Stomach smooth muscle (tissue), 2 donors: ENCODE measurements at regions not wholly inside any gene's neighbourhood (a gene's known extent, or its start where the extent isn't known, plus 50 kb on each side); places are given as distances from the start of the nearest gene placed in this dataset.
A peak's percentile ranks its signal among the peaks of the same experiment; 100 is the strongest.

Experiments used
- H3K27ac ChIP-seq: one replicate; pipeline ENCODE4 v1.7.0; 2013; ENCODE audit warnings: mild to moderate bottlenecking, low read length, inconsistent platforms
- H3K27me3 ChIP-seq, 2 donors: one replicate each; pipeline ENCODE4 v1.7.0; 2013; ENCODE audit warnings: low read length in 2 of 2; ENCODE audit not compliant: insufficient read depth in 2 of 2, control insufficient read depth in 1 of 2
- H3K36me3 ChIP-seq, 2 donors: one replicate each; pipeline ENCODE4 v1.7.0; 2013; ENCODE audit warnings: low read length in 2 of 2; ENCODE audit not compliant: control insufficient read depth in 2 of 2, insufficient read depth in 2 of 2
- H3K4me1 ChIP-seq: one replicate; pipeline ENCODE4 v1.7.0; 2013; ENCODE audit warnings: low read length; ENCODE audit not compliant: control insufficient read depth, insufficient read depth
- H3K4me3 ChIP-seq, 2 donors: one replicate each; pipeline ENCODE4 v1.7.0; 2013; ENCODE audit warnings: low read length in 2 of 2
- H3K9ac ChIP-seq, 2 donors: one replicate each; pipeline ENCODE4 v1.7.0; 2013; ENCODE audit warnings: low read length in 2 of 2, mild to moderate bottlenecking in 1 of 2
- H3K9me3 ChIP-seq, 2 donors: one replicate each; pipeline ENCODE4 v1.7.0; 2013; ENCODE audit warnings: low read length in 2 of 2; ENCODE audit not compliant: control insufficient read depth in 2 of 2
- donor health status: healthy.
- donor health status: Pancreatic carcinoma.

- Histone ChIP-seq H3K4me1 (no peaks in the 10 kb centered on the region), H3K27me3 (no peaks in the 10 kb centered on the region), H3K4me3 (no peak overlapping the region), H3K36me3 (no peaks in the 10 kb centered on the region), H3K9me3 (peaks cover 0 to 5% of the 10 kb centered on the region in 2 donors), H3K27ac (no peak overlapping the region), H3K9ac (no peak overlapping the region)
Observed at GRCh38 chr16:86378831-86379504, 131.4 kb upstream of the FOXF1 start.

DNA sequence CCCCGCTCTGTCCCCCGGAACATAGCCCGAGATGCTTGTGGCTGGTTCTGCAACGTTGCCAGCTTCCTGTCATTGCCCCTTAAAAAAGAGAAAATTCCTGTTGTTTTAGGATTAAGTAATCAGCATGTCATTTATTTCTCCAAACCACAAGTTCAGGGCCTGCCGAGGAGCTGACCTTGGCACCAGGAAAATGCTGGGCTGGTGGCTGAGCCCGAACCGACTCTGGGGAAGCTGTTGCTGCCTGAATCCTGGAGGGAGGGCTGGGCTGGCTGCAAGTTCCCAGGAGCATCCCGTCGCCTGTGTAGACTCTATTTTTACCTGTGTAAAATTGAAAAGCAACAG is 130.9 kb upstream of the FOXF1 start:
- peaks cover 0 to 2% of the 10 kb centered on the region in 2 donors for H3K9me3 ChIP-seq
- H3K27me3 ChIP-seq, result no peaks in the 10 kb centered on the region
- H3K9ac ChIP-seq, result no peak overlapping the region
- no peak overlapping the region for H3K27ac ChIP-seq
- no peak overlapping the region for H3K4me3 ChIP-seq
- no peaks in the 10 kb centered on the region for H3K36me3 ChIP-seq
- peaks cover 2% of the 10 kb centered on the region for H3K4me1 ChIP-seq

- Histone ChIP-seq H3K27me3 (no peaks in the 10 kb centered on the region), H3K4me1 (peaks cover 2% of the 10 kb centered on the region), H3K27ac (no peak overlapping the region), H3K4me3 (no peak overlapping the region), H3K9me3 (no peaks in the 10 kb centered on the region), H3K36me3 (no peaks in the 10 kb centered on the region), H3K9ac (no peak overlapping the region)
Observed at GRCh38 chr16:86380030-86380429, 130.3 kb upstream of the FOXF1 start.

DNA sequence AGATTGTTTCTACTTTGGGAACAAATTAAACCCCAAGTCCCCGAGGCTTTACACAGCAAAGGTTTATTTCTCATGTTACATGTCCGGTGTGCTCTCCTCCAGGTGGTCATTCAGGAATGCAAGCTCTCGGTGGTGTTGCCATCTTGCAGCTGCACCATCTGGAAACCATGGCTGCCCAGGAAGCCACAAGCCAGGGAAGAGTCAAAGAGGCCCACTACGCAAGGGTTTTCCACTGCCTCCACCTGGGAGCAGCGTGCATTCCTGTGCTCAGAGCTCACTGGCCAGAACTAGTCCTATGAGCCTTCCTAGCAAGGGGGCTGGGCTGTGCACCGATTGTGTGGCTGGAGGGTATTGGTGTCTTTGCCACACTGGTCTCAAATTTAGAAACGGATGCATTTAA is 128.8 kb upstream of the FOXF1 start:
- peaks cover 2% of the 10 kb centered on the region for H3K4me1 ChIP-seq
- H3K9me3 ChIP-seq, result no peaks in the 10 kb centered on the region
- no peak overlapping the region for H3K27ac ChIP-seq
- no peaks in the 10 kb centered on the region for H3K27me3 ChIP-seq
- no peak overlapping the region for H3K4me3 ChIP-seq
- H3K9ac ChIP-seq, result no peak overlapping the region
- H3K36me3 ChIP-seq, result no peaks in the 10 kb centered on the region

DNA sequence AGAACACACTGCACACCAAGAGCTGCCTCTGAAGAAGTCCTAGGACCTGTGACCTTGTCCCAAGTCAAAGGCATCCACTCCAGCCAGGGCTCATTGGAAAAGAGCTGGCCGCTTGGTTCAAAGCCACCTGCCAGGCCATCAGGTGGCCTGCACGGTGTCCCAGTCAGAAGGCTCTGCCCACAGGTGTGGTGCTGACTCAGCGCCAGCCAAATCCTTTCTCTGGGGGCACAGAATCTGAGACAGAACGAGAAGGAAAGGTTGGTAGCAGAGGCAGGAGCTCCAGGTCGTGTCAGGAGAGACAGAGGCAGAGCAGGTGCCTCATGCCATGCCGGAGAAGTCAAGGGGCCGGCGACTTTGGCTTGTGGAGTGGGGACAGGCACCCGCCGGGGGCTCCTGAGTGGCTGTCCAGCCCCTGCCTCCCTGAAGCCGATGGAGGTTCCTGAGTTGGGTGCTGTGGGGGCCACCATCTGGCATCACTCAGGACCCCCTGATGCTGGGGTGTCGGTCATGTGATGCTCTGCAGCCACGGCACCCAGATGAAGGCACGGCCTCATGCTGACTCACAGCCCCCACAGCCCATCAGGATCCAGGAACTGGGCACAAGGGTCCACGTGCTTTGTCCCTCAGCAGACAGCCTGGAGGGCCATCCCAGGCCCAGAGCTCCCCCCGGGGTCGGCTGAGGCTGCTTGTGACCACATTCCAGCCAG is 128.1 kb upstream of the FOXF1 start:
- Histone ChIP-seq H3K4me1 (peaks cover 2% of the 10 kb centered on the region), H3K36me3 (no peaks in the 10 kb centered on the region), H3K9me3 (no peaks in the 10 kb centered on the region), H3K27ac (no peak overlapping the region), H3K9ac (no peak overlapping the region), H3K4me3 (no peak overlapping the region), H3K27me3 (no peaks in the 10 kb centered on the region)

DNA sequence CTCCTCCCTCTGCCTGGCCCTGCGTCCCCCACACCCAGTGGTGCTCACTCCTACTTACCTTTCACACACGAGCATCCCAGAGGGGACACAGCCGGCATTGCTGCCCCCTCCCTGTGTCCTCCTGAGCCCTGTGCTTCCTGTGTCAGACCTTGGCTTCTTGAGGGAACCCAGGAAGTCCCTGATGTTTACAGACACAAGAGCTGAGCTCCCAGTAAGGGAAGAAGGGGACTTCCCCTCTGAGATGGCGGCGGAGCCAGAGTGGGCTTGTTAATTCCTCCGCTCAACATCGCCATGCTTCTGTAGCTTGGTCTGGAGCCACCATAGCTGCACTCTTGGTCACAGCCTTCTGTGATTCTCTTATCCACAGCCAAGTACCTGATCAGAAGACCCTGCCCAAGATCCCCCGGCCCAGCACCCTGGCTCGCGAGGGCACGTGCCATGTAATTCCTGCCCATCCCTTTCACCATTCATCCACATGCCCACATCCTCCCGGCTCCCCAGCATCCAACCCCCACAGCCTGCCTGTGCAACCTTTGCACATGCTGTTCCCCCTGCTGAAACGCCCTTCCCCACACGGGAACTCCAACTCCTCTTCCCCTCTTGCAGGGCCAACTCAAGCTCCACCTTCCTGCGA is 127.4 kb upstream of the FOXF1 start:
- no peaks in the 10 kb centered on the region for H3K27me3 ChIP-seq
- no peak overlapping the region for H3K9ac ChIP-seq
- H3K4me3 ChIP-seq, result no peak overlapping the region
- H3K36me3 ChIP-seq, result no peaks in the 10 kb centered on the region
- no peaks in the 10 kb centered on the region for H3K9me3 ChIP-seq
- H3K4me1 ChIP-seq, result peaks cover 2% of the 10 kb centered on the region
- no peak overlapping the region for H3K27ac ChIP-seq

- H3K27ac ChIP-seq, result no peak overlapping the region
- no peak overlapping the region for H3K4me3 ChIP-seq
- H3K4me1 ChIP-seq, result peaks cover 2% of the 10 kb centered on the region
- H3K27me3 ChIP-seq, result no peaks in the 10 kb centered on the region
- no peaks in the 10 kb centered on the region for H3K36me3 ChIP-seq
- no peak overlapping the region for H3K9ac ChIP-seq
- H3K9me3 ChIP-seq, result no peaks in the 10 kb centered on the region
Observed at GRCh38 chr16:86383488-86384262, 126.7 kb upstream of the FOXF1 start.

- H3K4me3 ChIP-seq, result peak overlapping the region in 1 of 2 donors; percentile 15
- no peak overlapping the region for H3K27ac ChIP-seq
- H3K36me3 ChIP-seq, result no peaks in the 10 kb centered on the region
- H3K27me3 ChIP-seq, result no peaks in the 10 kb centered on the region
- no peaks in the 10 kb centered on the region for H3K9me3 ChIP-seq
- peaks cover 2% of the 10 kb centered on the region for H3K4me1 ChIP-seq
- no peak overlapping the region for H3K9ac ChIP-seq
Observed at GRCh38 chr16:86384263-86384649, 126.1 kb upstream of the FOXF1 start.

DNA sequence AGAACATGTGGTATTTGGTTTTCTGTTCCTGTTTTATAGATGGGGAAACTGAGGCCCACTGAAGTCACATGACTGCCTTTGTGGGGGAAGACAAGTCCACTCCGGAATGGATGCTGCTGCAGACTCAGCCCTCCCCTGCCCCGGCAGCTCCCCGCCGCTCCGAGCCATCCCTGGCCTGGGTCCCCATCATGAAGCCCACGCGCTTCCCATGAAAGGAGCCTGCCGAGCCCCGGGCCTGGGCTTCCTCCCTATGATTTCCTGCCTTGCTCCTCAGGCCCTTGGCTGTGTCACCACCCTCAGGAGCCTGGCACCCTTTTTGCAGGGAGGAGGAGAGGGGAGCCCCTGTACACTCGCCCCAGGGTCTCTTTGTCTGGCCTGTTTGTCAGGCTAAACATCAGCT is 125.3 kb upstream of the FOXF1 start:
- Histone ChIP-seq H3K9me3 (no peaks in the 10 kb centered on the region), H3K27ac (no peak overlapping the region), H3K27me3 (no peaks in the 10 kb centered on the region)

GRCh38 chr16:86387468-86388440 is 122.6 kb upstream of the FOXF1 start:
- H3K4me3 ChIP-seq, result no peak overlapping the region
- no peaks in the 10 kb centered on the region for H3K27me3 ChIP-seq
- no peaks in the 10 kb centered on the region for H3K9me3 ChIP-seq
- H3K4me1 ChIP-seq, result peaks cover 2% of the 10 kb centered on the region
- H3K27ac ChIP-seq, result no peak overlapping the region
- no peak overlapping the region for H3K9ac ChIP-seq
- no peaks in the 10 kb centered on the region for H3K36me3 ChIP-seq

More for the DNA sequence above, 125.3 kb upstream of the FOXF1 start:
- no peak overlapping the region for H3K4me3 ChIP-seq
- H3K4me1 ChIP-seq, result peaks cover 2% of the 10 kb centered on the region
- H3K9ac ChIP-seq, result no peak overlapping the region
- H3K36me3 ChIP-seq, result no peaks in the 10 kb centered on the region
